HG03280 (cell line): ENCODE measurements at regions not wholly inside any gene's neighbourhood (a gene's known extent, or its start where the extent isn't known, plus 50 kb on each side); places are given as distances from the start of the nearest gene placed in this dataset.
"Not testable (repeated sequence)": the region's sequence is repeated elsewhere in the genome, so short reads cannot be mapped to it uniquely, and the experiment has no call there.

Source experiments
- ATAC-seq: cut with Tn5 transposase; IDR thresholded peaks from one replicate; pipeline ENCODE4 v1.9.1; 2021; ENCODE audit warnings: mild to moderate bottlenecking, moderate library complexity; ENCODE audit not compliant: unreplicated experiment

DNA sequence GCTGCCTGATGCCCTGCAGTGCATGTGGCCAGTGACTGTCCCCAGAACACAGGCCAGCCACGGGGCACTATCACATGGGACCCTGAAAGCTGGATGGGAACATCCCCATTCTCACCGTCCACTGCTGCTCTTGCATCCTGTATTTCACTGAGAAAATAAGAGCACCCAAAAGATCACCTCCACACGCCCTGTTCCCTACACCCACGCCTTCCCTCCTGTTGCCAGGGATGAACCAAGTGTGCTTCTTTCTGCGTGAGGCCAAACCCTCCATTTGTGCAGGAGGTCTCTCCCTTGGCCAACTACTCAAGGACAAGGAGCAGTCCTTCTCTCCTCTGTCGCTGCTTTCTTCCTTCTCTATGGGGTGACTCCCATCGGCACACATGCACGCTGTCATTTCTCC lies 118.3 kb downstream of the LRRC37A3 start:
- not testable (repeated sequence) for ATAC-seq

DNA sequence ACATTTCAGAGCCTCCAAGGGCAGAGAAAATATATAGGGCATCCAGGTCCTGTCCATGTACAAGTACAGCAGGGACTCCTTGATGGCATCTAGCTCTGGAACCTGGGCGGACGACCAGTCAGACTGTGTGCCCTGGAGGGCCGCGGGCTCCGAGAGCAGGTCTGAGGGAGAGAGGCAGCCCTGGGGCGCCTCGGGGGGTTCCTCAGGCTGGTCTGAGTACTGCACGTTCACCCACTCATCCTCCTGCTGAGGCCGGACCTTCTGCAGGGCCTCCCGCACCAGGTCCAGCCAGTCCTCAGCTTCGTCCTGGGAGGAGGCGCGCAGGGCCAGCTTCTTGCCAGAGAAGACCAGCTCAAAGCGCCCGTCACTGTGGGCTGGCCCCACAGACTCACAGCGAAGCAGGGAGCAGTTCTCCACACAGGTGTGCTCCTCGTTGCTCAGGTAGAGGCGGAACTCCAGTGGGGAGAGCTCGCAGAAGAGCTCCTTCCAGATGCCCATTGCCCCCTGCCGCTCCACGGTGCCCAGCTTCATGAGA lies 118.8 kb downstream of the LRRC37A3 start:
- not testable (repeated sequence) for ATAC-seq

DNA sequence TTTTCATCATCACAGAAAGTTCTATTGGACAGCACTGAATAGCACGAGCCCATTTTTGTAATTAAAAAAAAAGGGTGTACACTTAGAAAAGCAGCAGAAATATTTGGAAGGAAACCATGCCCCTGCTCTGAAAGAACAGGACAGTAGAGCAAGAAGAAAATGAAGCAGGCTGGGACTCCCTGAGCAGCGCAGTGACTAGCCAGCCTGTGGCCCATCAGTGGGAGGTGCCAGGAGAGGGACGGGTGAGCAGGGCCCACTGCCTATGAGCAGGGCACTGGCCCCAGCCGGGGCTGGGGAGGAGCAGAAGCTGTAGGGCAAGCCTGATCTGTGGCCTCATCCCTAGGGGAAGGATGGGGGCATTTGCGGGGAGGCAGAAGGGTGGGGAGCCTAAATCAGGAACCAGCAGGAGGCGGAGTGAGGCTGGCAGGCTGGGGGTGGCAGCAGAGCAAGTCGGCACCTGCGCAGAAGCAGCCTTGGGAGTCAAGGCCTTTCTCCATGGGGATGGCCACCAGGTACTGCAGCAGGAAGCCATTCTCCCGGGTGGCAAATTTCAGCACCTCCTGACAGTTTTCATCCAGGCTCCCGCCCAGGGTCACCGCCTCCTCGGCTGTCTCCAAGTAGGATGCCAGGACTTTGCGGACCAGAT lies 119.6 kb downstream of the LRRC37A3 start:
- ATAC-seq: not testable (repeated sequence)

DNA sequence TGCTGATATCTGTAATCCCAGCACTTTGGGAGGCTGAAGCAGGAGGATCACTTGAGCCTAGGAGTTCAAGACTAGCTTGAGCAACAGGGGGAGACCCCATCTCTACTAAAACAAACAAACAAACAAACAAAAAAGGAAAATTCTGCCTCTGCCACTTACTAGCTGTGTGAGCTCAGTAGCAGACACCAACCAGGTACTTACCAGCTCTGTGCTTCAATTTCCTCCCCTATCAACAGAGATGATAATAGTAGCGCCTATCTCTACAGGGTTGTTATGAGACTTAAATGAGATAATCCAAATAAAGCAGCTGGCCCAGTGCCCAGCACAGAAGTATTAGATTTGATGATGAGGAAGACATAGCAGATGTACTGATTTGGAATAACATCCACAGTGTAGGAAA lies 120.3 kb downstream of the LRRC37A3 start:
- not testable (repeated sequence) for ATAC-seq

DNA sequence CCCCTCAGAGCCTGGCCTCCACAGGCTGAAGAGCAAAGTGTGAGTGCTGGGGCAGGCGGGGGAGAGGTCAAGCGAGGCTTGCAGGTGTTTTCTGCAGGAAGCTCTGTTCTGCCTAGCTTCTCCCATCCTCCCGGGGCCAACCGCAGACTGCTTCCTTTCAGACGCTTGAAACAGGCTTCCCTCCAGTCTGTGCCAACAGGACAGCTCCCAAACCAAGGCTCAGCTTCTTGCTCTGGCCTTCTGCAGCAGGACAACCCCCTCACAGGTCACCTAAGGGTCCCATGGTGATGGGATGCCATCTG lies 120.8 kb downstream of the LRRC37A3 start:
- not testable (repeated sequence) for ATAC-seq

DNA sequence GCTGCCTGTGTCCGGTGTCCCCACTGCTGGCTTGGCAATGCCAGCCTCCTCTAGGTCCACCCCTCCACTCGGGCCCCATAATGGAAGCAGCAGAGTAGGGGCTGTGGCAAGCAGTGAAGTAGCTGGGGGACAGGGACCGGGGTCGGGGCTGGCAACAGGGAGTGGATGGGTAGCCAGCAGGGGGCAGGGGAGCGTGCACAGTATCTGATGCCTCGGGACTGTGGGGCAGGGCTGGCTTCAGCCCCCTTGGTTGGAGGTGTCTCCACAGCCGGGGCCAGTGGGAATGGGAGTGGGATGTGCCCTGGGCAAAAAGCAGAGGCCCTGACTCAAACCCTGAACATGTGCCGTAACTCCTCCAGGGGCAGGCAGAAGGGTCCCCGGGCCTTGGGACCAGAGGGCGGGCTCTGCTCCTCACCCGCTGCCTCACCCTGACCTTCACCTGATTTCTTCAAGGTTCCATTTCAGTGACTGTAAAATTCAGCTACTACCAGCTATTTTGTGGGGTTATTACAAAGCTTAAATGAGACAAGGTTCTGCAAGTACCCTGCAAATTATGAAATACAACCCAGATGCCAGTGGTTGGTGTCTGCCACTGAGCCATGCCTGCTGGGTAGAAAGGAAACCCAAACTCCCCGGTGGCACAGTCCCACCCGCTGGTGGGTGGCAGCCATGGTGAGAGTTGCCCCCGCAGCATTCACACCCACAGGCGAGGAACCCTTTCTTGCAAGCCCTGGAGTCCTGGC lies 121.4 kb downstream of the LRRC37A3 start:
- ATAC-seq: not testable (repeated sequence)

DNA sequence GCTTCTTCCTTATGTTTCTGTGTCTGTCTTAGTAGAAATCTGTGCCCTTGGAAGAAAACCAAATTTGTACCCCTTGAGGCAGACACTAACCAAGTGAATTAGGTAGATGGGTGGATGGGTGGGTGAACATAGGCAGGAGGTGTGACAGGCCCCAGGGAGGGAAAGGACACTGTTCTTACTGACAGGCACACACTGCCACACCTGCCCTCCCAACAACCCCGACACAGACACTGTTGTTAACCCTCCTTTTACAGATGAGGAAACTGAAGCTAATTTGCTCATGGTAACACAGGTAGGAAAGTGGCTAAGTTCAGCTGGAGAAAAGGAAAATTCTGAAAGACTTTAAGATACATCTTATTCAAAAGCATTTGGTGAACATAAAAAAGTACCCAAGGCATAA lies 123.9 kb downstream of the LRRC37A3 start:
- ATAC-seq: not testable (repeated sequence)

DNA sequence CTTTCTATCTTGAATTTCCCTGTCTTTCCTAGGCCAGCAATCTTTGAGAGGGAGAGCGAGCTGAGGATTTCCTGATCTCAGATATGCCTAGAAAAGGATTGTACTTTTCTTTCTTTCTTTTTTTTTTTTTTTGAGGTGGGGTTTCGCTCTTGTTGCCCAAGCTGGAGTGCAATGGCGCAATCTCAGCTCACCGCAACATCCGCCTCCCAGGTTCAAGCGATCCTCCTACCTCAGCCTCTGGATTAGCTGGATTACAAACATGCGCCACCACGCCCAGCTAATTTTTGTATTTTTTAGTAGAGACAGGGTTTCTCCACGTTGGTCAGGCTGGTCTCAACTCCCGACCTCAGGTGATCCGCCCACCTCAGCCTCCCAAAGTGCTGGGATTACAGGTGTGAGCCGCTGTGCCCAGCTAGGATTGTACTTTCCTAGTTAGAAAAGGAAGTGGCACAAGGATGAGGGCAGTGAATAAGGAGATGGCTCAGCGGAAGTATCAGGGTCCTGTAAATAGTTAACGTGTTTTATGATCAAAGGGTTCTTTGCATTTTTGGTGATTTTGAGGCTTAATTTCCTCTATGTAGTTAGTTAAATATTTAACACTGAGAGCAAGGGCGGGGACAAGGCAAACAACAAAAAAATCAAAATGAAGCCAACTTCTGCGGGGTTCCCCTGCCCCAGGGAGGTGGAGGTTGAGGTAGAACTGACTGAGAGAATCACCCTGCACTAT lies 124.6 kb downstream of the LRRC37A3 start:
- not testable (repeated sequence) for ATAC-seq

DNA sequence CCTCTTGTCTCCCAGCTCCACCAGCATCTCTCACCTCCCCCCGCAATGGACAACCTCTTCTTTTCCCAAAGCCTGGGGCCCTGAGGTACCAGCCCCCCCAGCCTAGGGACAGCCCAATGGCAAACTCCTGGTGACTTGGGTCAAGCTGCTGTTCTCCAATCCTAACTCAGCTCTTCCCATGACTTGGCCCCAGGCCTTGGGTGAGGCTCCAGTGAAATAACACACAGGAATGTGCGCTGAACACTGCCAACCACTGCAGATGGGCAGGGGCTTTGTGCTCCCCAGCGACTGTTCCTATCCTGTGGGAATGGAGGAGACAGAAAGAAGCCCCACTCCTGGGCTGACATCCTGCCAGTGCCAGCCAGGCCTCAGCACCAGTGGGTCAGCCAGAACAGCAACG lies 125.2 kb downstream of the LRRC37A3 start:
- not testable (repeated sequence) for ATAC-seq

DNA sequence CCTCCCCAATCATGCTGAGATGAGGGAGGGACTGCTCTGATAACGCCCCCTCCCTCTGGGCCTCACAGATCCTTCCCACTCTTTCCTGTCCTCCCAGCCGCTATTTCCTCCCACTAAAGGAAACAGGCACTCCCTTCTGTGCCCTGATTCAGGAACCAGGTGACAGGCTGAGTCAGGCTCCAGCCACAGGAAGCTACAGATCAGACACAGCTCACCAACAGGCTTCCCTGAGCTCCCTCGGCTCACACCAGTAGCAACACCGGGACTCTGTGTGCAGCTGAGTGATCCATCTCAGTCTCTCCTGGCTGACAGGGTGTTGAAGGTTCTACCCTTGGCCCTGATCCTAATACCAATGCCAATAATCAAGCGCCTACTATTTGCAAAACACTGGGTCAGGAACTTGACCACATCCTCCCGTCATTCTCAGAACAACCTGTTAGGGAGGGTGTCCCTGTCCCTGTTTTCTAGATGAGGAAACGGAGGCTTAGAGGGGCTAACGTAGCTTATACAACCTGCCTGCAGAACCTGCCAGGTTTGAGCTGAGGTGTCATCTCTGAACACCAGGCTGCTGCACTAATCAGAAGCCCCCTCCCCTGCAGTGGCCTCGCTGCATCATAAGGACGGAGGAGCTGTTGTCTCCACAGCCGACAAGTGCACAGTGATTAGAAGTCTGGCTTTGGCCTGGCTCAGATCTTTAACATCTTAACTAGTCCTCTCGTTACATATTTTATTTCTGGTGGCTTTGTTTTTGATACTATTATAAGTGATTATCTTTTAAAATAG lies 126.3 kb downstream of the LRRC37A3 start:
- not testable (repeated sequence) for ATAC-seq

DNA sequence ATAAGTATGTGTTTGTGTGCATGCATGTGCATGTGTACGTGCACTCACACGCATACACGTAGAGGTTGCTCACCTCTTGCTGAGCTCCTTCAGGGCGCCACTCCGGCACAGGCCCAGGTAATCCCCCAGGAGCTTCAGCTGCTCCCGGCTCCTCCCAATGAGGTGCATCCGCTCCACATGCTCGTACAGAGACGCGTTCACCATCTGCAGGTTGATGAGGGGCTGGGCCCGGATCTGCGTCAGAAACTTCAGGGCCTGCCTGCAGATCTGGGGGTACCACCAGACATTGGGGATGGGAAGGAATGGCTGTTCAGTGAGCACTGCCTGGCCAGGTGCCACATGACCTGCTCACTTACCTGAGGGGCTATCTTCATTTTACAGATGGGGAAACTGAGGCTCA lies 127.0 kb downstream of the LRRC37A3 start:
- ATAC-seq: not testable (repeated sequence)

DNA sequence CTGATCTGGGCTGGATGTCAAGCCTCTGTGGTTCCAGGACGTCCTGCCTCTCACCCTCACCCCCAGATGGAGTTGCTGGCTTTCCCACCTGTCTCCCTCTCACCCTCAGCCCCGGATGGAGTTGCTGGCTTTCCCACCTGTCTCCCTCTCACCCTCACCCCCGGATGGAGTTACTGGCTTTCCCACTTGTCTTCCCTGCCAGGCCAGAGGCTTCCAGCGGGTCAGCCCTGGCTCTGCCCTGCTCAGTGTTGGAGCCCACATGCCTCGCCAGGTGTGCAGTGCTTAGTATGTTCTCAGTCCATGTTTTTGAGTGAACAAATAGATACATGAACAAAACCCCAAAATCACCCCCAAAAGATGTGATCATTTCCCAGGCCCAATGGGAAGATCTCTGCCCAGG lies 127.6 kb downstream of the LRRC37A3 start:
- ATAC-seq: not testable (repeated sequence)

DNA sequence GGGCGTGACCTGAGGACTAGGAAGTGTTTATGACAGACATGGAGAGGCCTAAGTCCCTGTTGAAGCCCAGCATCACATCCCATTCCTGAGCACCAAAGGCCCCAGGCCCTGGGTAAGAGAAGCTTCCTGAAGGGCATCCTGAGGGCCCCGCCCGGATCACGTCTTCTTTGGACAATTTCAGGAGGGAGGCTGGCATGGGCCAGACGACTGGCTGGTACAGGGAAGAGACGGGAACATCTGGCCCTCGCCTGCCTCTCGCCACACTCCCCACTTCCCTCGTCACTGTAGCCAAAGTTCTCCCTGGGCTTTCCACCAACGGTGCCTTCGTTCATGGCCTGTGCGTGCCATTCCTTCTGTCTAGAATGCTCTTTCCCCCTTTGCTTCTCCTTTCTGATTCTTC lies 128.1 kb downstream of the LRRC37A3 start:
- ATAC-seq: not testable (repeated sequence)

DNA sequence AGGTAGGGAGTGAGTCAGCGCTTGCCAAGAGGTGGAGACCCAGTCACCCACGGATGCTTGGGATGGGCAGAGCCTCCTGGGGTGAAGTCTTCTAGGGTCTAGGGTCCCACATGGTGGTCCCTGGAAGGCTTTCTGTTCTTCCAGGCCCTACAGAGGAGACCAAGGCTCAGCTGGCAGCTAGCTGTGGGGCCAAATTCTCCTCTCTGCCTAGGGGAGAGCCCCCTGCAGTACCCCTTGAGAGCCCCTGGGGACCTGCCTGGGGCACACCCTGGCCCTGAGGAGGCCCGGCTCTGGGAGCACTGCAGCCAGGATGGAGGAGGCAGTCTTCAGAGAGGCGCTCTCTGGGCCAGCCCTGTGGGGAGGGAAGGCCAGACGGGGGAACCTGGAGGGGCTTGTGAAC lies 128.6 kb upstream of the SMURF2 start:
- ATAC-seq: not testable (repeated sequence)

DNA sequence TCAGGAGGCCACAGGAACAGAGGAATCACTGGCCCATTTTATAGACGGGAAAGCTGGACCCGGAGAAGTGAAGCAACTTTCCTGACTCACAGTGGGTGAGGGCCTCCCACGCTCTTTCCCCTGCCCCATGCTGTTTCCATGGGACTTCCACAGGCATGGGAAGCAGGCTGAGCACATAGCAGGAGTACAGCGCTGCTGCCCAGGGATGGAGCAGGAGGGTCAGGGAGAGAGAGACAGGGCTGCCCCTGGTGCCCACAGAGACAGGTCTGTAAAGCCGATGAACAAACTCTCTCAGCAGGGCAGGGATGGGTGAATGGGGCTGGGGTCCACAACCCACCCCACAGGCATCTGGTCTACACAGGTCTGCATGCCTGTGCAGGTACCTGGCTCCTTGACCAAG lies 128.1 kb upstream of the SMURF2 start:
- not testable (repeated sequence) for ATAC-seq

DNA sequence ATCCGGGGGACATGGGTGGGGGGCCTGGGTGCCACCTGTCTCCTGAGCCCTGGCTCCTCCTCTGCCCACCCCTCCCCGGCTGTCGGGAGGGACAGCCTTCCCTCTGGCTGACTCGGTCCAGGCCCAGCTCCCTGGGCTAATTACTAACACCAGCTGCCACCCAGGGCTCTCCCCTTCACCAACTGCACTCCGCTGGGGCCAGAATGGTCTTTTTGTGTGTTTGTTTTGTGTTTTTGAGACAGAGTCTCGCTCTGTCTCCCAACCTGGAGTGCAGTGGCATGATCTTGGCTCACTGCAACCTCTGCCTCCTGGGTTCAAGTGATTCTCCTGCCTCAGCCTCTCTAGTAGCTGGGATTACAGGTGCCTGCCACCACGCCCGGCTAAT lies 126.9 kb upstream of the SMURF2 start:
- ATAC-seq: not testable (repeated sequence)

DNA sequence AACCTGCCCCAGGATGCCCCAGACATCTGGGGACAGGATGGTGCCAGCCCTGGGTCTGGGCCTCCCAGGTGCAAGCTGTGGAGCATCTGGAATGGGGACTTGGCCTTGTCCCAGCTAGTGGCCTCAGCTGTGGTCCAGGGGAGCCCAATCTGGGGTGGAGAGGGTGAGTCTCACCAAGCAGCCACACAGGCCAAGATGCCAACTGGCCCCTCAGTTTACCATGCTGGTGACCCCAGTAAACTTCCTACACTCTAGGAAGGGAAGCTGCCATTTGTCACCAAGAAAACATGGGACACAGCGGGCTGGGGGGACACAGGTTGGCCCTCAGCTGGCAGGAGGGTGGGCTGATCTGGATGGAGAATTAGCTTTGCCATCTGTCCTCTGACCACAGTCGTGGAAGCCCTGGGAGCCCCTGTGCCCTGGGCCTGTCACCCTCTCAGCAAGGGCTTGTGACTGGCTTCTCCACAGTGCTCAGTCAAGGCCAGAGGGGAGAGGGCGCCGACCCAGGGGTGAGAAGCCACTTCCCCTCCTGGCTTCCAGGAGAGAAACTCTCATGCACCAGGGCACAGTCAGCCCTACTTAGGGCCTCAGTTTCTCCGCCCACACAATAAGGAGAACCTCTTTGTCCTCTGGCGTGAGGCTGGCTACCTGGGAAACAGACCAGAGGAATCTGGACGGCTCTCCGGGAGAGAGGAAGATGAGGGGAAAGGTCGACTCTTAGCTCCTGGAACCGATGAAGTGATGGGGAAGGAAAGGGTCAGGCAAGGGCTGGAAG lies 126.4 kb upstream of the SMURF2 start:
- no peak for ATAC-seq

DNA sequence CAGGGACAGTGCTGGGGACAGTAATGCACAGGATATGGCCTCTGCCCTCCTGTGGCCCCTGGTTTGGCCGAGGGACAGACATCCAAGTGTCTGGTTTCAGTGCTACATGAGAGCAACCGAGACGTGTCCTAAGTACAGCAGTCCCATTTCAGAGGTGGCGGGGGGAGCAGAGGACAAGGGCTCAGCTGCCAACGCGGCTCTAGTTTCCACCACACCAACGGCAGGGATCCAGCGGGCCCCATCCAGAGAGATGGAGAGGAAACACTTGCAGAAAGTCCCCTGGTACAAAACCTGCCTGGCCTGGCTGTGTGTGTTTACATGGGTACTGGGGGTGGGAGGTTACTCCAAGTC lies 125.8 kb upstream of the SMURF2 start:
- no peak for ATAC-seq

DNA sequence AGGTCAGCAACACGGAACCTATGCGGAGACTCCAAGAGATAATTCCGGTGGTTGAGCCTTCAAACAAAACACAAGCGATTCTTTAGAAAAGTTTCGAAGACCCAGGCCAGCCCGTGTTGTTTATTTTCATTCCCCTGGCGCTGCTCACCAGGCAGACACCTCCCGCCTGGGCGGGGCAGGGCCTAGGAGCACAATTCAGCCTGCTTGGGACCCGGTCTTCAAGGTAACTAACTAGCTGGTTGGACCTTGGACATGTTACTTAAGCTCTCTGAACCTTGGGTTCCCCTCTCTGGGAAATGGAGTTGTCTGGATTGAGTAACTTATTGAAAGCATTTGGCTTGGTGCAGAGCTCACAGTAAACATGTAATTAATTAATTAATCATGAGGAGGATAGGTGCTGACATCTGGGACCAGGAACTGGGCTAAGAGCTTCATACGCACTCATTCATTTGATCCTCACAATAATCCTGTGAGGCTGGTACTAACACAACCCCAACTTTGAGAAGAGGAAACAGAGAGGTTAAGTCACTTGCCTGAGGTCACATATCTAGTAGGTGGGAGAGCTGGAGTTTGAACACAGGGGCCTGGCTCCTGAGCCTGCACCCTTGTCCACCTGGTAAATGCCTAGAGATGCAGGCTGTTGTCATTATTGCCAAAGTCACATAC lies 125.3 kb upstream of the SMURF2 start:
- ATAC-seq: no peak

DNA sequence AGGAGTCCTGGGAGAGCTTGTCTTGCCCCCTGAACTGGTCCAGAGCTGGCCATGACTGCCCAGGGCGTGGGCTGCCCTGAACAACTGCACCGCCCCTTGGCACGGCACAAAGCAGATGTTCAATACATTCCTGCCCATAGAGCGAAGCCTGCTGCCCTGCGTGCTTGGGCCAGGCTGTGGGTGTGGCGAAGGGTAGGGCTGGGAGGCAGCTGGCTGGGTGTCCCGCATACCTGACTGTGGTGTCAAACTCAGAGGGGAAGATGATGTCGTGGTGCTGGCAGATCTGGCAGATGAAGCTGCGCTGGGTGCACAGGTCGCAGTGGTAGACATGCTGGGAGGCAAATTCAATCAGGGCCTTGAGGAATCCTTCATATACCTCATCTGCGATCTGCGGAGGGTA lies 124.2 kb upstream of the SMURF2 start:
- no peak for ATAC-seq
